OCI-LY7 (cell line): ENCODE measurements at regions not wholly inside any gene's neighbourhood (a gene's known extent, or its start where the extent isn't known, plus 50 kb on each side); places are given as distances from the start of the nearest gene placed in this dataset.

Experiments used
- CTCF ChIP-seq: fragments of 200-600 bp; sonication (generic); conservative IDR thresholded peaks from 2 replicates; pipeline ENCODE4 v1.5.1; 2014; ENCODE audit warnings: mild to moderate bottlenecking, antibody characterized with exemption, low read length, moderate library complexity, mixed read lengths
- EZH2phosphoT487 ChIP-seq: fragments of 200-600 bp; sonication (generic); IDR thresholded peaks from 2 replicates; pipeline ENCODE4 v1.6.1; 2018; ENCODE audit warnings: low read depth, borderline replicate concordance, mild to moderate bottlenecking, mixed run types, antibody characterized with exemption, low read length, moderate library complexity, mixed read lengths

DNA sequence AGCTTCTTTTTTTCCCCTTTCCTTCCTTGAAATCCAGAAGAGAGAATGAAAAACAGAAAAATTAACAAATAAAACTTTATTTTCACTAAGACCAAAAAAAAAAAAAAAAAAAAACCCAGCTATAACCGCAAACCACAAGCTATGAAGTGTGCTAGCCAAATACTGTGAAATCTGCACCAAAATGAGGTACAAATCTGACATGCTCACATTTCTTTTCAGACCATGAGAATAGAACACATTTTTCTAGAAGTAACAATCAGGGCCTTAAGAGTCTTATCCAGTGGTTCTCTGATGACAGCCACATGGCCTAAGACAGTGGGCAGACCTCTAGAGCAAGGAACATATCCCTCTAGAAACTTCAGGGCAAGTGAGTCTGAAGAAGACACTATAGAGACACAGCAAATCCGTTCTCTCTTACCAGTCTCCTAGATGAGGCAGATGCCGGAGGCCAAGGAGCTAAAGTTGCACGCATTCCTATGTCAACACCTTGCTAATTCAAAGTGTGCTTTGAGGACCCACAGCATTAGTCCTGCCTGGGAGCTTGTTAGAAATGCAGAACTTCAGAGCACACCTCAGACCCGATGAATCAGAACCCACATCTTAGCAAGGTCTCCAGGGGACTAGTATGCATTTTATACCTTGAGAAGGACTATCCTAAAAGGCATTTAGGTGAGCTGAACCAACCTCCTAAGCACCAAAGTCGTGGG is 317.1 kb downstream of the MYCN start:
- no peak for TF ChIP-seq CTCF
- no peak for TF ChIP-seq EZH2phosphoT487
